Transverse colon (tissue), 4 donors: ENCODE measurements at regions not wholly inside any gene's neighbourhood (a gene's known extent, or its start where the extent isn't known, plus 50 kb on each side); places are given as distances from the start of the nearest gene placed in this dataset.

Experiments
- CTCF ChIP-seq, 5 experiments: fragments of 200-600 bp in 3 of 5; fragments of 450-650 bp in 2 of 5; sonication (generic) in 3 of 5; IDR thresholded peaks; 1 replicate in 2 of 5; 2 replicates in 3 of 5; pipeline ENCODE4 v1.5.1; 2016 to 2017; ENCODE audit warnings: antibody characterized with exemption in 5 of 5, inconsistent platforms in 3 of 5, mild to moderate bottlenecking in 2 of 5, moderate library complexity in 1 of 5
- POLR2A ChIP-seq: fragments of 450-650 bp; IDR thresholded peaks from one replicate; pipeline ENCODE4 v1.6.1; 2016; ENCODE audit warnings: antibody characterized with exemption, mild to moderate bottlenecking, moderate library complexity
- POLR2AphosphoS5 ChIP-seq, 3 donors: sonication (generic); formaldehyde crosslinking; IDR thresholded peaks; one replicate each; pipeline ENCODE4 v1.6.1; 2016; ENCODE audit warnings: antibody characterized with exemption in 3 of 3

DNA sequence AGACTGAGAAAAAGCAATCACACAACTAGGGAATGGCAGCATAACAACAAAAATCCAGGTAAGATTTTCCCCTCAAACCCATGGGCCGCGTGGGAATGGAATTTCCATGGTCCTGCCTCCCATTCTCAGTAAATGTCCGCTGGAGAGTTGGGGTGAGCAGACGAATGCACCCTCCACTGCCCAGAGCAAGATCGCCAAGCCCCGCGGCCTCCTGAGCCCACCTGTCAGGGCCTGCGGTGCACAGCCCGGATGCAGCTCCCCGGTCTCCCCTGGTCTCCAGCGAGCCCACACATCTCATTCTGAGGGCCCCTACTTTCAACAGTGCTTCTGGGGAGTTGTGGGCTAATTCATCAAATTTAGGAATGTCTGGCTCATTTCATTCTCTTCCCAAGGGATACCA lies 327.4 kb upstream of the HS6ST1 start:
- TF ChIP-seq POLR2A: no peak
- no peak for TF ChIP-seq CTCF (IDR thresholded peaks at IDR 0.05)
- TF ChIP-seq POLR2AphosphoS5 (IDR thresholded peaks at IDR 0.05): no peak
